ENCODE measurements at regions not wholly inside any gene's neighbourhood (a gene's known extent, or its start where the extent isn't known, plus 50 kb on each side); places are given as distances from the start of the nearest gene placed in this dataset.
"Not testable (repeated sequence)": the region's sequence is repeated elsewhere in the genome, so short reads cannot be mapped to it uniquely, and the experiment has no call there.

DNA sequence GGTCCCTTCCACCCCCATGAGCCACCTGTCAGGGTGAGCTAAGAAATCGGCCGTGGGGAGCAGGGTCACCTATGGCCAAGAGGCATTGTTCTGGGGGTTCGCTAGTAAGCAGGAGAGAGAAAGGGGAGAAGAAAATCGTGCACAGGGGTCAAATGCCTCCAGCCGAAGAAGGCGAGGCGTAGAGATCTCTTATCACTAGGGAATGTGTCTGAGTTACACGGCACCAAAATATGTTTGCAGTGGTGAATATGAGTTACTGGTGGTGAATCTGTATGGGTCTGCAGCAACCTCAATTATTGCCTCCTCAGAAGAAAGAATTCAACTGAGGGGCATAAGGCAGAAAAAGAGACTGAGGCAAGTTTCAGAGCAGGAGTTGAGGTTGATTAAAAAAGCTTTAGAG, 54.2 kb upstream of the RABGAP1L start:
- Mint-ChIP-seq H3K4me3 (no peak overlapping the region), H3K36me3 (no peaks in the 10 kb centered on the region), H3K4me1 (no peaks in the 10 kb centered on the region), H3K27me3 (peaks cover 2% of the 10 kb centered on the region), H3K9me3 (no peaks in the 10 kb centered on the region), H3K27ac (no peak overlapping the region)

DNA sequence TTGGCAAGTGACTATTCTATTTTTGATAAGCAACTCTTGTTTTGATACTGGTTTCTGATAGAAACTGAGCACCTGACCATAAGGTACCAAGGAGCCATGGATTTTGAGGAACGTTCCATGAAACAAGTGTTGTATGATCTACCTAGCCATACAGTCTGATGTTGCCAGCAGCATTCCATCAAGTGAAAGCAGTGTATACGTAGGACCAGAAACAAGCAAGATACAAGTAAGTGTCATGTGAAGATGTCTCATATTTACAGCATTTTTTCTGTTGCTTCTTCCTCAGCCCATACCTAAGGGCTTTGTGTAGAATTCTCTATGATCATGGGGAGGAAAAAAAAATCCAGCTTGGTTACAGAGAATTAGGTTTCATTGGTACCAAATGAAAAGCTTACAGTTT, 55.6 kb upstream of the RABGAP1L start:
- Mint-ChIP-seq H3K4me3 (no peak overlapping the region), H3K4me1 (no peaks in the 10 kb centered on the region), H3K27ac (no peak overlapping the region), H3K9me3 (no peaks in the 10 kb centered on the region), H3K36me3 (no peaks in the 10 kb centered on the region), H3K27me3 (no peaks in the 10 kb centered on the region)

DNA sequence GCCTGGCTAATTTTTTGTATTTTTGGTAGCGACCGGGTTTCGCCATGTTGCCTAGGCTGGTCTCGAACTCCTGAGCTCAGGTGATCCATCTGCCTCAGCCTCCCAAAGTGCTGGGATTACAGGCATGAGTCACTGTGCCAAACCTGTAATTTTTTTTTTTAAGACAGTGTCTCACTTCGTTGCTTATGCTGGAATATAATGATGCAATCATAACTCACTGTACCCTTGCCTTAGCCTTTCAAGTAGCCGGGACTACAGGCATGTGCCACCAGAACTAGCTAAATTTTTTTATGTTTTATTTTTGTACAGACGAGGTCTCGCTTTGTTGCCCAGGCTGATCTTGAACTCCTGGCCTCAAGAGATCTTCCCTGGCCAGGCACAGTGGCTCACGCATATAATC, 57.3 kb upstream of the RABGAP1L start:
- not testable (repeated sequence) for H3K27me3 Mint-ChIP-seq, H3K9me3 Mint-ChIP-seq, H3K4me1 Mint-ChIP-seq, H3K4me3 Mint-ChIP-seq, H3K27ac Mint-ChIP-seq, H3K36me3 Mint-ChIP-seq

DNA sequence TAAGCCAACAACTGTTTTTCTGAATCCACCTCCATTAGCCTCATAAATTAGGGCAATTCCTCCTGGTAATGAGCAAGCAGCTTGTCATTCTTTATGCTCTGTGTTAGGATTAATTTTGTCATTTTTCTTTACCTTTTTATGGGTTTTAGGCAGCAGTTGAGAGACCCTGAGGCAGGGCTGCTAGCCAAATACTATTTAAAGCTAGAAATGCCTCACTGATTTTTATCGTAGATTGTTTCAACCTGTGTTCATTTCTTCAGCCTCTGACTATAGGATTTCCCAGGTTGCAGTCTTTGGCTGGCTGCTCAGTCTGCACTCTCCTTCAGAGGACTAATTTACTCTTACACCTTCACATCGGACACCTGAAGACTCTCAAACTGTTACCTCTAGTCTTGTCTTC, 61.9 kb upstream of the RABGAP1L start:
- Mint-ChIP-seq H3K9me3 (no peaks in the 10 kb centered on the region), H3K4me3 (no peak overlapping the region), H3K4me1 (no peaks in the 10 kb centered on the region), H3K27ac (no peak overlapping the region), H3K27me3 (no peaks in the 10 kb centered on the region), H3K36me3 (no peaks in the 10 kb centered on the region)

DNA sequence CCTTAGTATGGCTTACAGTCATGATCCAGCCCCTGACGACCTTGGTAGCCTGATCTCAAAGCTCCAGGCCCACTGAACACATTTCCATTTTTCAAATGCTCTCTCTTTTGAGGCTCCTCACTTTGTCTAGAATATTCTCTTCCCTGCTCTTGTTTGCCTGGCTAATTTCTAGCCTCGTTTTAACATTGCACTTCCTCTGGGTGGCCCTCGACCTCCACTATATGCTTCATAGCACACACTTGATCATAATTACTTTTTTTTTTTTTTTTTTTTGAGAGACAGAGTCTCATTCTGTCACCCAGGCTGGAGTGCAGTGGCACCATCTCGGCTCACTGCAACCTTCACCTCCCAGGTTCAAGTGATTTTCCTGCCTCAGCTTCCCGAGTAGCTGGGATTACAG, 65.5 kb upstream of the RABGAP1L start:
- not testable (repeated sequence) for H3K36me3 Mint-ChIP-seq, H3K4me3 Mint-ChIP-seq, H3K4me1 Mint-ChIP-seq, H3K27ac Mint-ChIP-seq, H3K9me3 Mint-ChIP-seq, H3K27me3 Mint-ChIP-seq

DNA sequence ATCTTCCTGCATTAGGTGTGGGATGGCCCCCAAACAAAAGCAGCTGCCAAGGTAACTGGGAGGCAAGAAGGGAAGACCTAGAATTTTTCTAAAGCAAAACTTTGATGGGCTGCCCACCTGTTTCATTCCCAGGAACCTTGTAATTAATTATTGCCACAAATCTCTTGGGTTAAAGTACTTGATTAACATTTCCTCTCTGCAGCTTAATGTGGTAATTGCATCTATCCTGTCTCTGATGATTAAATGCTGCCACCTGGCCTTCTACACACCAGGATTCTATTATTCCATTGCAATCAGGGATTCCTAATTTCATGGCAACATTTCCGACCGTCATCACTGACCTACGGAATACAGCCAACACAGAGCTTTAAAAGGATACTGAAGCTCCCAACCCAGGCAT, 68.3 kb upstream of the RC3H1 start:
- Mint-ChIP-seq H3K4me1 (no peaks in the 10 kb centered on the region), H3K4me3 (no peak overlapping the region), H3K9me3 (peaks cover 8% of the 10 kb centered on the region), H3K27ac (no peak overlapping the region), H3K36me3 (no peaks in the 10 kb centered on the region), H3K27me3 (no peaks in the 10 kb centered on the region)

DNA sequence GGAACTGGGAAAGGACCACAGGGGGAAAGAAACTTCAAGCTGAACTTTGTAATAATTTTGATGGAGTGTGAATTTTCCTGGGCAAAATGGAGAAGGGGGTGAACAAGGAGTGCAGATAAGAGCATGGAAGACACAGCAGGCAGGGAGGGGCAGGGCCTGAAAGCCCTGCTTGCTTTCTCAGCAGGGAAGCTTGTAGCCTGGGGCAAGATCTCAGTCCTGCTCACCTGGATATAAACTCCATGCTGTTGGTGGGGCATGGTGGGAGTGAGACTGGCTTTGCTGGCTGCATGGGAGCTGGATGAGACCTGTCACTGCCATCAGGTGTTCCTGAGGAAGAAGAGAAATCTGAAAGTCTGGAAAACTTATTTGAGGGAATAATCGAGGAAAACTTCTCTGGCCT, 58.7 kb upstream of the RC3H1 start:
- Mint-ChIP-seq H3K4me3 (no peak overlapping the region), H3K4me1 (no peaks in the 10 kb centered on the region), H3K9me3 (peaks cover 10% of the 10 kb centered on the region), H3K36me3 (no peaks in the 10 kb centered on the region), H3K27me3 (no peaks in the 10 kb centered on the region), H3K27ac (no peak overlapping the region)

DNA sequence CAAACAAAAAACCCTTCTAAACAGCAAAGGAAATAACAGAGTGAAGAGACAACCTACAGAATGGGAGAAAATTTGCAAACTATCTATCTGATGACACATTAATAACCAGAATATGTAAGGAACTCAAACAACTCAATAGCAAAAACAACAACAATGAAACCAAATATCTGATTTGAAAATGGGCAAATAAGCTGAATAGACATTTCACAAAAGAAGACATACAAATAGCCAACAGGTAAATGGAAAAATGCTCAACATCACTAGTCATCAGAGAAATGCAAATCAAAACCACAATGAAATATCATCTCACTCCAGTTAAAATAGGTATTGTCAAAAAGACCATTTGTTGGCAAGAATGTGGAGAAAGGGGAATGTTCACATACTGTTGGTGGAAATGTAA, 57.6 kb upstream of the RC3H1 start:
- Mint-ChIP-seq H3K4me1 (no peaks in the 10 kb centered on the region), H3K9me3 (peaks cover 9% of the 10 kb centered on the region), H3K4me3 (no peak overlapping the region), H3K27me3 (no peaks in the 10 kb centered on the region), H3K36me3 (no peaks in the 10 kb centered on the region), H3K27ac (no peak overlapping the region)

DNA sequence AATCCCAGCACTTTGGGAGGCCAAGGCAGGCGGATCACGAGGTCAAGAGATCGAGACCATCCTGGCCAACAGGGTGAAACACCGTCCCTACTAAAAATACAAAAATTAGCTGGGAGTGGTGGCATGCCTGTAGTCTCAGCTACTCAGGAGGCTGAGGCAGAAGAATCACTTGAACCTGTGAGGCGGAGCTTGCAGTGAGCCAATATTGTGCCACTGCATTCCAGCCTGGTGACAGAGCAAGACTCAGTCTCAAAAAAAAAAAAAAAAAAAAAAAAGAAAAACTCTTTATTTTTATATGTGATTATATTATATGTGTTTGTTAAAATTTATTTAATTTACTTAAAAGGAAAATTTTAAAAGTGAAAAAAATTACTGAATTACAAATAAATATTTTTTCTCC, 56.8 kb upstream of the RC3H1 start:
- H3K27ac Mint-ChIP-seq, H3K4me3 Mint-ChIP-seq, H3K9me3 Mint-ChIP-seq, H3K36me3 Mint-ChIP-seq, H3K27me3 Mint-ChIP-seq, H3K4me1 Mint-ChIP-seq: not testable (repeated sequence)

DNA sequence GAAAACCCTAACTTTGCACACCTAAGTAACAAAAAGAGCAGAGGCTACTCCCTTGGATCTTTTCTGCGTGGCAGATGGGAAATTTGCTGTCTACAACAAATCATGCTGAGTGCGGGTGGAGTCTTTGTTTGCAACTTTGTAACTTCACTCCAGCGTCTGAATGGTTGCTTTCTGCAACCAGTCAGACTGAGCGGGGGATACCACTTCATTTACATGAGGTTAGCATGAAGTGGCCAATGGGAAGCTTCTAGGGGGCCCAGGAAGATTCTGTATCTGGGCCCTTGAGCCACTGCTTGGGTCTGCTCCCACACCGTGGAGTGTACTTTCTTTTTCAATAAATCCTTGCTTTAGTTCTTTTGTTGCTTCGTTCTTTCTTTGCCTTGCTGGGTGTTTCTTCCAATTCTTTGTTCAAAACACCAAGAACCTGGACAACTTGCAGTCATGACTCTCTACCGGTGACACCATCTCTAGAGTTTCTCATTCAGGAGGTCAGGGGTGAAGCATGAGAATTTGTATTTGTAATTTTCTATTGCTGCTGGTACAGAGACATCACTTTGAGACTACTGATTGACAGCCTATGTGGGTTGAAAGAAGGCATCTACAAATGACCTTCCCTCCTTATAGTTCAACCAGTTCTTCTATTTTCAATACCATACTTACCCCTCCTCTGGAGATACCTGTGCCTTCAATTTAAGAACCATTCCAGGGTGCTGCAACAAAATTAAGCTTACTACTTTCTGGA, 55.8 kb upstream of the RC3H1 start:
- no peaks in the 10 kb centered on the region for H3K4me1 Mint-ChIP-seq
- H3K4me3 Mint-ChIP-seq, result no peak overlapping the region
- H3K36me3 Mint-ChIP-seq, result no peaks in the 10 kb centered on the region

DNA sequence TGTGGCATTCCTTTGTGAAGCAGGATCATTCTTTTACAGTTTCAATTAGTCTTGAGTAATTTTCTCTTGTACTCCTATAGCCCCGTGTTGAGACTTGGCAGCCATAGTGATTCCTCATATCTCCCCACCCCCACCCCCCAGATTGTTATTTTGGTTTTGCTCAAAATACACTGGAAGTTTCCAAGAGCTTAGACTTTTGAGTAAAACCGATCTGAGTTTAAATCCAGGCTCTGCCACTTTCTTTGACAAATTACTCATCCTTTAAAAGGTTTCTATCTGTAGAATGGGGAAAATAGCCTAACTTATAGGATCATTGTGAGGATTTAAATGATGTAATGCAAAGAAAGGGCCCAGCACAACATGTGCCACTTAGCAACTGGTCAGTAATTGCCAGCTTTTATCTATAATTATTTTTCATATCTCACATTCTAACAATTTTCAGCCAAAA, 53.1 kb upstream of the RC3H1 start:
- Mint-ChIP-seq H3K27ac (no peak overlapping the region), H3K4me1 (no peaks in the 10 kb centered on the region), H3K36me3 (no peaks in the 10 kb centered on the region), H3K27me3 (no peaks in the 10 kb centered on the region), H3K4me3 (no peak overlapping the region), H3K9me3 (peaks cover 3% of the 10 kb centered on the region)

More for the DNA sequence above, 55.8 kb upstream of the RC3H1 start:
- no peak overlapping the region for H3K27ac Mint-ChIP-seq
- H3K9me3 Mint-ChIP-seq, result peaks cover 9% of the 10 kb centered on the region
- H3K27me3 Mint-ChIP-seq, result no peaks in the 10 kb centered on the region

DNA sequence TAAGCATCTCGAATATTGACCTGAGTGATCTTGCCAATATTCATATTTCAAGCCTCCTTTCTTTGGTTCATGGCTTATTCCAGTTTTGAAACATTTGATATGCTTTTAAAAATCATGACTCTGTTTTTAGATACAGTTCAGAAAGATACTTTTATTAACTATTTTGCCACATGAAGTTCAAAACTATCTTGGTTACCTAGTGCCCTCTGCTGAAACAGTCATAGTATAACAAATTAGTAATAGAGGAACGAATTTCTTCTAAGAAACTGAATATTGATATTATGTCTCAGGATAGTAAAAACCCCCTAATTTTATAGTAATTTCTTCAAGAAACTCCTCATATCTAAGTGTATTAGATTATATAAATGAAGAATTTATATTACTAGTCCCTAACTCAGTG, 52.6 kb upstream of the RC3H1 start:
- Mint-ChIP-seq H3K36me3 (no peaks in the 10 kb centered on the region), H3K27me3 (no peaks in the 10 kb centered on the region), H3K4me1 (no peaks in the 10 kb centered on the region), H3K9me3 (no peaks in the 10 kb centered on the region), H3K27ac (peak overlapping the region; percentile 62), H3K4me3 (no peak overlapping the region)

DNA sequence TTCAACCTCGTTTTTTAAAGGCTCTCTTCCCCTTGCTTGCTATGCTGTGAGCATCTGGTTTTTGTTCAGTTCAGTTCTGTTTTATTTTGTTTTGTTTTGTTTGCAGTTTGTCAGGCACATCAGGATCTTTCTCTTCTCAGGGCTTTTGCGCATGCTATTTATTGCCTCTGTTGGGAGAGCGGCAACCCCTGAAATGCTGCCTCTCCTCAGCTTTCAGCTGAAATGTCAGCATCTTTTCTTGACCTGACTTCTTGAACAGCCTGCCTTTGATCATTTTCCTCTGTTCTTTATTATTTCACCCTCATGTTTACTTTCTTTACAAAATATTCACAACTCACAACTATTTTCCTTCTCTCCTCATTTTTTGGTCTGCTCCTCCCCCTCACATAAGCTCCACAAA, 50.4 kb upstream of the RC3H1 start:
- H3K9me3 Mint-ChIP-seq, result no peaks in the 10 kb centered on the region
- peaks cover 12% of the 10 kb centered on the region for H3K4me1 Mint-ChIP-seq
- H3K27me3 Mint-ChIP-seq, result no peaks in the 10 kb centered on the region
- H3K4me3 Mint-ChIP-seq, result no peak overlapping the region
- no peaks in the 10 kb centered on the region for H3K36me3 Mint-ChIP-seq
- H3K27ac Mint-ChIP-seq, result no peak overlapping the region
